SK-N-MC (cell line): ENCODE measurements at regions not wholly inside any gene's neighbourhood (a gene's known extent, or its start where the extent isn't known, plus 50 kb on each side); places are given as distances from the start of the nearest gene placed in this dataset.

Source experiments
- EZH2 ChIP-seq: fragments of 200-600 bp; sonication (generic); IDR thresholded peaks from one replicate; pipeline ENCODE4 v1.6.1; 2017; ENCODE audit warnings: antibody characterized with exemption
- POLR2AphosphoS5 ChIP-seq: IDR thresholded peaks from 2 replicates; pipeline ENCODE4 v1.6.1; 2012; ENCODE audit warnings: mild to moderate bottlenecking, low read depth, low read length, borderline replicate concordance

DNA sequence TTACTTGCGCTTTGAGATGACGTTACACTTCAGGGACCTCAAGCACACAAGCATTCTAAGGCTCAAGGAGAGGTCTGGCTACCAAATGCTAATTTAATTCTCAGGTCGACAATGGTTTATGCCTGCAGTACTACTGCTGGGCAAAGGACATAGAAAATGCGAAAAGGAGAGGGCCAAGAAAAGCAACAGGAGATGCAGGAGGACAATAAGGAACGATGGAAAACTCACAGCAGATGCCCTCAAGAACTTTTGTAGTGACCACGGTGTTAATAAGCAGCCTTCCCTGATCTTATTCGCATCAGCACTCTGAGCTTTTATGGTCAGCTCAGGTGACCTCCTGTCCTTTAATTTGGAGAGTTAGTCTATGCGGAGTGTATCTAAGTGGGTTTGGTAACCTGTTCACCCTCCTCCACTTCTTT is 146.3 kb downstream of the GPR85 start:
- TF ChIP-seq EZH2, result no peak
- TF ChIP-seq POLR2AphosphoS5, result no peak
